NCI-H345 treated with DMSO at 0.1 percent for 48 hours (cell line): ENCODE measurements at regions not wholly inside any gene's neighbourhood (a gene's known extent, or its start where the extent isn't known, plus 50 kb on each side); places are given as distances from the start of the nearest gene placed in this dataset.

Experiments used
- DNase-seq: peaks from one replicate; lab custom pipeline; 2025; ENCODE audit not compliant: unreplicated experiment; lab: John Stamatoyannopoulos, UW

GRCh38 chr3:22453906-22454535 lies 703.0 kb upstream of the ZNF385D start:
- no peak for DNase-seq

- DNase-seq: no peak
Observed at GRCh38 chr3:22469995-22470394, 719.0 kb upstream of the ZNF385D start.

- DNase-seq: no peak
Observed at GRCh38 chr3:22471557-22471956, 720.5 kb upstream of the ZNF385D start.

GRCh38 chr3:22474706-22475445 lies 723.9 kb upstream of the ZNF385D start:
- no peak for DNase-seq

- no peak for DNase-seq
Observed at GRCh38 chr3:22475665-22476240, 724.7 kb upstream of the ZNF385D start.

- no peak for DNase-seq
Observed at GRCh38 chr3:22476976-22477375, 726.0 kb upstream of the ZNF385D start.

- no peak for DNase-seq
Observed at GRCh38 chr3:22485954-22486353, 717.2 kb upstream of the UBE2E2 start.

- DNase-seq: no peak
Observed at GRCh38 chr3:22490747-22491146, 712.4 kb upstream of the UBE2E2 start.

- no peak for DNase-seq
Observed at GRCh38 chr3:22491344-22491743, 711.8 kb upstream of the UBE2E2 start.

- no peak for DNase-seq
Observed at GRCh38 chr3:22492342-22492741, 710.8 kb upstream of the UBE2E2 start.

- no peak for DNase-seq
Observed at GRCh38 chr3:22495241-22495640, 707.9 kb upstream of the UBE2E2 start.

- DNase-seq: no peak
Observed at GRCh38 chr3:22495791-22496190, 707.3 kb upstream of the UBE2E2 start.

- DNase-seq: no peak
Observed at GRCh38 chr3:22496641-22497040, 706.5 kb upstream of the UBE2E2 start.

GRCh38 chr3:22506871-22507270 lies 696.3 kb upstream of the UBE2E2 start:
- no peak for DNase-seq

GRCh38 chr3:22507709-22508108 lies 695.4 kb upstream of the UBE2E2 start:
- DNase-seq: no peak

- DNase-seq: no peak
Observed at GRCh38 chr3:22523925-22524324, 679.2 kb upstream of the UBE2E2 start.

- no peak for DNase-seq
Observed at GRCh38 chr3:22526266-22526837, 676.8 kb upstream of the UBE2E2 start.

- no peak for DNase-seq
Observed at GRCh38 chr3:22536541-22536940, 666.6 kb upstream of the UBE2E2 start.

- no peak for DNase-seq
Observed at GRCh38 chr3:22537560-22537959, 665.6 kb upstream of the UBE2E2 start.

- no peak for DNase-seq
Observed at GRCh38 chr3:22542311-22542710, 660.8 kb upstream of the UBE2E2 start.

- peak; percentile 85 for DNase-seq
Observed at GRCh38 chr3:22555753-22556435, 647.2 kb upstream of the UBE2E2 start.

GRCh38 chr3:22565393-22565792 lies 637.7 kb upstream of the UBE2E2 start:
- DNase-seq: no peak
